Hematopoietic multipotent progenitor cell treated with erythropoietin and hydrocortisone succinate and interleukin-3 and kit ligand, for 8 days (in vitro differentiated cells): ENCODE measurements at regions not wholly inside any gene's neighbourhood (a gene's known extent, or its start where the extent isn't known, plus 50 kb on each side); places are given as distances from the start of the nearest gene placed in this dataset.

Experiments
- DNase-seq: peaks from one replicate; pipeline ENCODE4 v3.0.0-alpha.2; 2015

GRCh38 chr6:167496707-167497106 is 171.8 kb downstream of the TTLL2 start:
- DNase-seq = no peak

- DNase-seq = no peak
Observed at GRCh38 chr6:167497428-167498056, 172.7 kb downstream of the TTLL2 start.

GRCh38 chr6:167499161-167499660 is 174.3 kb downstream of the TTLL2 start:
- no peak for DNase-seq

GRCh38 chr6:167500961-167501360 is 176.1 kb downstream of the TTLL2 start:
- no peak for DNase-seq

- DNase-seq = no peak
Observed at GRCh38 chr6:167501831-167502385, 177.0 kb downstream of the TTLL2 start.

GRCh38 chr6:167502471-167502870 is 177.6 kb downstream of the TTLL2 start:
- no peak for DNase-seq

GRCh38 chr6:167504385-167504961 is 179.6 kb downstream of the TTLL2 start:
- no peak for DNase-seq

- no peak for DNase-seq
Observed at GRCh38 chr6:167505199-167505598, 180.3 kb downstream of the TTLL2 start.

- DNase-seq = no peak
Observed at GRCh38 chr6:167505782-167506181, 180.9 kb downstream of the TTLL2 start.

- DNase-seq = no peak
Observed at GRCh38 chr6:167506443-167507301, 181.8 kb downstream of the TTLL2 start.

- DNase-seq = no peak
Observed at GRCh38 chr6:167507376-167507945, 182.6 kb downstream of the TTLL2 start.

- no peak for DNase-seq
Observed at GRCh38 chr6:167508919-167509852, 184.3 kb downstream of the TTLL2 start.

- no peak for DNase-seq
Observed at GRCh38 chr6:167509853-167510220, 185.0 kb downstream of the TTLL2 start.

- no peak for DNase-seq
Observed at GRCh38 chr6:167510648-167511047, 185.8 kb downstream of the TTLL2 start.

GRCh38 chr6:167512696-167513375 is 187.9 kb downstream of the TTLL2 start:
- DNase-seq = no peak

- DNase-seq = no peak
Observed at GRCh38 chr6:167513778-167514177, 188.9 kb downstream of the TTLL2 start.

- DNase-seq = no peak
Observed at GRCh38 chr6:167514524-167514923, 189.6 kb downstream of the TTLL2 start.

GRCh38 chr6:167515873-167516507 is 191.1 kb downstream of the TTLL2 start:
- no peak for DNase-seq

GRCh38 chr6:167517254-167517916 is 192.5 kb downstream of the TTLL2 start:
- no peak for DNase-seq

GRCh38 chr6:167523426-167523825 is 198.5 kb downstream of the TTLL2 start:
- DNase-seq = no peak
